Heart left ventricle (tissue), 16 donors: ENCODE measurements at regions not wholly inside any gene's neighbourhood (a gene's known extent, or its start where the extent isn't known, plus 50 kb on each side); places are given as distances from the start of the nearest gene placed in this dataset.

Experiments
- ATAC-seq, 4 donors: fragments of 200-7000 bp; cut with Tn5 transposase; one replicate each; pipeline ENCODE4 v1.9.1; 2020 to 2022; ENCODE audit warnings: moderate library complexity in 4 of 4, mild to moderate bottlenecking in 3 of 4, moderate number of reproducible peaks in 1 of 4
- DNase-seq, 5 donors: peaks; one replicate each; pipeline ENCODE4 v3.0.0-alpha.2; 2020
- H3K27ac ChIP-seq, 12 donors: fragments of 200-600 bp; sonication (generic) in 4 of 12; one replicate each; pipeline versions ENCODE4 v1.5.0 to v1.8.0; 2016 to 2022; ENCODE audit warnings: mild to moderate bottlenecking in 2 of 12
- H3K27me3 ChIP-seq, 9 donors: fragments of 200-600 bp; sonication (generic) in 2 of 9; one replicate each; pipeline versions ENCODE4 v1.5.1 to v1.8.0; 2016 to 2022; ENCODE audit warnings: mild to moderate bottlenecking in 3 of 9
- H3K36me3 ChIP-seq, 9 donors: fragments of 200-600 bp; sonication (generic) in 2 of 9; one replicate each; pipeline versions ENCODE4 v1.5.0 to v1.8.0; 2018 to 2022; ENCODE audit warnings: mild to moderate bottlenecking in 2 of 9
- H3K4me1 ChIP-seq, 12 donors: fragments of 200-600 bp; sonication (generic) in 4 of 12; one replicate each; pipeline versions ENCODE4 v1.5.0 to v1.8.0; 2016 to 2022; ENCODE audit warnings: mild to moderate bottlenecking in 3 of 12
- H3K4me3 ChIP-seq, 12 donors: fragments of 200-600 bp; sonication (generic) in 4 of 12; one replicate each; pipeline versions ENCODE4 v1.5.0 to v1.8.0; 2017 to 2022; ENCODE audit warnings: mild to moderate bottlenecking in 9 of 12, moderate library complexity in 4 of 12
- H3K9me3 ChIP-seq, 12 donors: fragments of 200-600 bp; sonication (generic) in 4 of 12; one replicate each; pipeline versions ENCODE4 v1.5.0 to v1.8.0; 2016 to 2022; ENCODE audit warnings: mild to moderate bottlenecking in 1 of 12
- POLR2A ChIP-seq, 2 donors: fragments of 450-650 bp; IDR thresholded peaks; one replicate each; pipeline ENCODE4 v1.6.1; 2017; ENCODE audit warnings: antibody characterized with exemption in 2 of 2, mild to moderate bottlenecking in 2 of 2, moderate library complexity in 2 of 2
- WGBS, 4 donors: extraction: QIAGEN DNeasy Blood & Tissue Kit in 2 of 4; methylation state at CpG; one replicate each; pipeline versions ENCODE4 v1.1.5 to v1.1.7; 2013 to 2018; 5-methylcytosine and 5-hydroxymethylcytosine counted together
- intact Hi-C, 10 donors: fragments of 100-400 bp; cut with DNase I; formaldehyde crosslinking; loops; one replicate each; pipeline versions ENCODE4 v1.11.1 to v1.14.2; 2022
- TF ChIP-seq, protein P1 (sequence below), 12 donors: fragments of 200-600 bp; sonication (generic) in 4 of 12; IDR thresholded peaks; one replicate each; pipeline versions ENCODE4 v1.5.0 to v1.8.0; 2018 to 2022; ENCODE audit warnings: antibody characterized with exemption in 12 of 12, mild to moderate bottlenecking in 5 of 12
- donor health status: ischemic (EF 13 %, LVEDD 7.1; RV severe dilation, severe dysfunction).
- donor health status: healthy with polysubstance abuse.
- donor health status: DM: no; HTN: yes; CAD: no.
- donor health status: DM: no; HTN: no; CAD: no.
- donor health status: ischemic (EF 25% LVEDD 6.9; RV normal size, moderate dysfunction).
- donor health status: ischemic (EF 25% LVEDD 5.7; RV mildly dilated, moderate dysfunction).
- donor health status: healthy.
- donor health status: DM: yes; HTN: yes; CAD: no.
- donor health status: ischemic (EF 35%, LVEDD 5.7; RV mildly dilated, moderate dysfunction).
- donor health status: nonischemic (EF 11% LVEDD 7.7; RV severe dilation, severe dysfunction).
- donor health status: DM: yes; HTN: yes; CAD: no.
- donor health status: PGD.
- donor health status: ischemic (EF 29% LVEDD 5.4; RV normal size, mild dysfunction).
- donor health status: nonischemic (EF 23%, LVEDD 6.1; RV moderate dilation, normal function).

DNA sequence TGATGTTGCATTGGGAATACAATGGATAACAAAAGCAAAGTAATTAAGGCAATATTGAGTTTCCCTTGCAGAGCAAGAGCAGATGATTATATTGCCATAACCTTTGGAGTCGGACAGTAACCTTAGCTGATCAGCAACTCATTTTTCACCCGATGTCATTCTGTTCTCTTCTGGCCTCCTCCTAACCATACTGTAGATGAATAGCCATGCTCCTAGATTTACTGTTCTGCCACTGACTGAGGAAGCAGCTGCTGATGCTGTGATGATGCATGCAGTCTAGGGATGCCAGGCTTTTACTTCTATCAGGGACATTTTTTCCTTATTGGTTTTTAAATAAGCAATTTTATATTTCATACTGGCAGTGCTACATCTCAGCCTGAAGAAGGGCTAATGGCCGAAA is 443.9 kb downstream of the GPAT3 start:
- H3K4me1 ChIP-seq, result no peaks in the 10 kb centered on the region
- 87 to 93% (median 88%) methylated on average over 3 of the region's 3 CpGs for WGBS, 4 donors
- intact Hi-C loops, result no loop called here
- TF ChIP-seq, protein P1, sequence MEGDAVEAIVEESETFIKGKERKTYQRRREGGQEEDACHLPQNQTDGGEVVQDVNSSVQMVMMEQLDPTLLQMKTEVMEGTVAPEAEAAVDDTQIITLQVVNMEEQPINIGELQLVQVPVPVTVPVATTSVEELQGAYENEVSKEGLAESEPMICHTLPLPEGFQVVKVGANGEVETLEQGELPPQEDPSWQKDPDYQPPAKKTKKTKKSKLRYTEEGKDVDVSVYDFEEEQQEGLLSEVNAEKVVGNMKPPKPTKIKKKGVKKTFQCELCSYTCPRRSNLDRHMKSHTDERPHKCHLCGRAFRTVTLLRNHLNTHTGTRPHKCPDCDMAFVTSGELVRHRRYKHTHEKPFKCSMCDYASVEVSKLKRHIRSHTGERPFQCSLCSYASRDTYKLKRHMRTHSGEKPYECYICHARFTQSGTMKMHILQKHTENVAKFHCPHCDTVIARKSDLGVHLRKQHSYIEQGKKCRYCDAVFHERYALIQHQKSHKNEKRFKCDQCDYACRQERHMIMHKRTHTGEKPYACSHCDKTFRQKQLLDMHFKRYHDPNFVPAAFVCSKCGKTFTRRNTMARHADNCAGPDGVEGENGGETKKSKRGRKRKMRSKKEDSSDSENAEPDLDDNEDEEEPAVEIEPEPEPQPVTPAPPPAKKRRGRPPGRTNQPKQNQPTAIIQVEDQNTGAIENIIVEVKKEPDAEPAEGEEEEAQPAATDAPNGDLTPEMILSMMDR (IDR thresholded peaks at IDR 0.05), result no peak
- TF ChIP-seq POLR2A (IDR thresholded peaks at IDR 0.05), result no peak
- H3K36me3 ChIP-seq, result no peaks in the 10 kb centered on the region
- peaks cover 0 to 10% (median 0%) of the 10 kb centered on the region in 12 donors for H3K9me3 ChIP-seq
- ATAC-seq (no peak), DNase-seq (no peak)
- H3K27me3 ChIP-seq, result peaks cover 0 to 2% (median 0%) of the 10 kb centered on the region in 9 donors
- H3K27ac ChIP-seq, result no peak overlapping the region
- H3K4me3 ChIP-seq, result no peak overlapping the region

DNA sequence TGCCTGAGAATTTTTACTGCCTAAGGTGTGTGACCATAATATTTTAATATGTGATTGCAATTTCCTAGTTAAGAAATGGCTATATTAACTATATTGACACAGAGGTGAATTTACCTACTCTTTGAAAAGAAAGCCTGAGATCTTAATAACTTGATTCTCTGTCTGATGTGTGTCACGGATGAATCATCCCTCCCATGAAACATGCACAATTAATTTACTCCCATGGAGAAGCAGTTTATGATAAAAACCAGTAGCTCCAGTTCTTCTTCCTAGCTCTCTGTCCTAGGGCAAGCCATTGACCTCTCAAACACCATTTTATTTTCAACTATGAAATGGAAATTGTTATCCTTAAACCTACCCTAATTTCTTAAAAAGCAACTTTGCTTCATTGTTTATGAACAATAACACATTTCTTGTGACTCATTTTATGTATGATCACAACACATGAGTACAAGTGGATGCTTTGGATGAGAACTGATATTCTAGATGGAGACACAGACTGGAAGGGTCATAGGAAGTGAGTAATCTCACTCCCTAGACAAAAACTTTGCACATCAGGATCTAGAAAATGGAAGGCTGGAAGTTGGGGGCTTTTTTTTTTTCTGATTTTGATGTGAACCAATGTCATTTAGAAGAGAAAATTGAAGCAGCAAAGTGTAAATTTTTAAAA is 438.3 kb downstream of the GPAT3 start:
- peaks cover 0 to 2% (median 0%) of the 10 kb centered on the region in 9 donors for H3K27me3 ChIP-seq
- 74 to 79% (median 78%) methylated on average over 1 of the region's 1 CpG for WGBS, 4 donors
- no peaks in the 10 kb centered on the region for H3K9me3 ChIP-seq
- H3K4me1 ChIP-seq, result no peaks in the 10 kb centered on the region
- TF ChIP-seq, protein P1 (IDR thresholded peaks at IDR 0.05), result no peak
- no peak for TF ChIP-seq POLR2A (IDR thresholded peaks at IDR 0.05)
- no peaks in the 10 kb centered on the region for H3K36me3 ChIP-seq
- DNase-seq (no peak), ATAC-seq (no peak)
- intact Hi-C loops, result no loop called here
- no peak overlapping the region for H3K27ac ChIP-seq
- no peak overlapping the region for H3K4me3 ChIP-seq

- H3K27me3 ChIP-seq, result no peaks in the 10 kb centered on the region
- H3K27ac ChIP-seq, result no peak overlapping the region
- intact Hi-C loops, result loop anchor here in 5 of 10 donors (5.0 to 10.0 kb wide), 4 partner anchors 190 to 323 kb away; no protein-coding TSS in a partner anchor
- no peak overlapping the region for H3K4me3 ChIP-seq
- H3K36me3 ChIP-seq, result no peaks in the 10 kb centered on the region
- H3K4me1 ChIP-seq, result no peaks in the 10 kb centered on the region
- no peak for ATAC-seq
- WGBS, 4 donors, result 63 to 91% (median 78%) methylated on average over 3 of the region's 3 CpGs
- no peaks in the 10 kb centered on the region for H3K9me3 ChIP-seq
- no peak for TF ChIP-seq POLR2A (IDR thresholded peaks at IDR 0.05)
- TF ChIP-seq, protein P1 (IDR thresholded peaks at IDR 0.05), result no peak
- DNase-seq, result no peak
These were observed 429.2 kb downstream of the GPAT3 start for GRCh38 chr4:83964996-83965541.

DNA sequence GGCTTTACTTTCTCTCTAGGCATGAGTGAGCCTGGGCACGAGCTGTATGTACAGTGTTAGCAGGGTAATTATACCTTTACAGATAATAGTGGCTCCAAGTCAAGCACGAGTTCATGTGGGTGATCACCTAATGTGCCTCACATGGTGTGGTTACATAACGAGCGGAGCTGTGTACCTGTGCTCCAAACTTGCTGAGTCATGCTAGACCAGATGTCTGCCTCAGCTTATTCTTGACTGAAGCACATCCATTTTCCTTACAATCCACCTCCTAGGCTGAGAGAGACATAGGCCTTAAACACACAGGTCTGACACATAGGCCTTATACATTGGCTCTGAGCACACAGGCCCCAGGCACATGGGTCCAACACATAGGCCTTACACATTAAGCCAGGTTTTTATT is 426.6 kb downstream of the GPAT3 start:
- no peak for DNase-seq
- H3K9me3 ChIP-seq, result peaks cover 0 to 3% (median 0%) of the 10 kb centered on the region in 12 donors
- no peak overlapping the region for H3K4me3 ChIP-seq
- intact Hi-C loops, result loop anchor here in 5 of 10 donors (5.0 to 10.0 kb wide), 4 partner anchors 188 to 320 kb away; no protein-coding TSS in a partner anchor
- WGBS, 4 donors, result 77 to 83% (median 81%) methylated on average over 4 of the region's 4 CpGs
- TF ChIP-seq, protein P1 (IDR thresholded peaks at IDR 0.05), result no peak
- no peak for TF ChIP-seq POLR2A (IDR thresholded peaks at IDR 0.05)
- H3K27me3 ChIP-seq, result peaks cover 0 to 3% (median 0%) of the 10 kb centered on the region in 9 donors
- no peak overlapping the region for H3K27ac ChIP-seq
- no peak for ATAC-seq
- no peaks in the 10 kb centered on the region for H3K36me3 ChIP-seq
- no peaks in the 10 kb centered on the region for H3K4me1 ChIP-seq
